RKO (cell line): ENCODE measurements at regions not wholly inside any gene's neighbourhood (a gene's known extent, or its start where the extent isn't known, plus 50 kb on each side); places are given as distances from the start of the nearest gene placed in this dataset.

ENCODE experiments used
- DNase-seq: peaks from one replicate; pipeline ENCODE4 v3.0.0-alpha.2; 2016; ENCODE audit warnings: low spot score

DNA sequence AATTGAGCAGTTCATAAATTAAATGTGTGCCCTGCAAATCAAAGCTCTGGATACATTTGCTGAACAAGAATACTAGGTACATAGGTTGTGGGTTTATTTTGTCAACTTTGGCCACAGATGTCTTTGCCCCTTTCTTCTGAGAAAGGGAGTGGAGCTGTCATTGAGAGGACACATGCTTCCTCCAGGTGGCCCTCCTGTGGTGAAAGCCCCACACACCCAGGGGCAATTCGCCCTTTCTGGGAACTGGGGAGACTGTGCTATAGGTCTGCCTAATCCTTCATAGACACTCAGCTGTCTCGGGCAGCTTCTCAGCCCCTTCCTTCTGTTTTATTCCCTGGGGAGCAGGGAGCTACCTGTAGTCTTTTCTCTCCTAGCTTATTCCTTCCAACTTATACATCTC lies 605.7 kb upstream of the DPP6 start:
- no peak for DNase-seq

DNA sequence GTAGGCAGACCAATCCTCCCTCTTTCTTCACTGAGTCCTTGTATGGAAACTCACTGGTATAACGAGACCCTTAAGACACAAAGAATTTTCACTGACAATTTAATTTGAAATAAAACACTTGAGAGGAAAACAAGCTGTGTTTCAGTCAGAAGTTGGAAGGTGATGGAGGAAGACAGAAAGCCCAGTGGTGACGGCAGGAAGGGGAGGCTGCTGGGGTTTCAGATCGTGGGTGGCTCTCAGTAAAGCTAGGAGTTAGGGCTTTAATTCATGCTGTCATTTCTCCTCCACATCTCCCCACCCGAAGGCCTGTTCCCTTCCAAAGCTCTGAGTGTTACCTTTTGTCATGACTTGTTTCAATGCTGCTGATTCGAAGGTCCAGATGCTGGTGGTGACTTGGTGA lies 605.2 kb upstream of the DPP6 start:
- DNase-seq = no peak

DNA sequence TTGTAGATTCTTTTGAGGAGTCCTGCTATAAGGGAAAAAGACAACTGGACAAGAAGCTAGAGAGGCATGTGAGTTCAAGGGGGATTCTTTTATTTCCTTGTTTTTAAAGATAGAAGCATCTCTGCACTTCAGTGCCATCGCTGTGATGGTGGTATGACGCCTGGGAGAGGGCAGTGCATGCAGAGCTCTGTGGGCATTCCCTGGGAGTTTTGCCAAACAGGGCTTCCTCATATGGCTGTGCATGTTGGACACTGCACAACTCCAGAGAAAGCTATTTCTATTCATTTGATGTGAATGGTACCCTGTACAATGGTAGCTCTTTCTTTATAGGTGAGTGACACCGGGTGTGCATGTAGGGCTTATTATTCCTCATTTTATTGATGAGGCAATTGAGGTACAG lies 599.5 kb upstream of the DPP6 start:
- no peak for DNase-seq

DNA sequence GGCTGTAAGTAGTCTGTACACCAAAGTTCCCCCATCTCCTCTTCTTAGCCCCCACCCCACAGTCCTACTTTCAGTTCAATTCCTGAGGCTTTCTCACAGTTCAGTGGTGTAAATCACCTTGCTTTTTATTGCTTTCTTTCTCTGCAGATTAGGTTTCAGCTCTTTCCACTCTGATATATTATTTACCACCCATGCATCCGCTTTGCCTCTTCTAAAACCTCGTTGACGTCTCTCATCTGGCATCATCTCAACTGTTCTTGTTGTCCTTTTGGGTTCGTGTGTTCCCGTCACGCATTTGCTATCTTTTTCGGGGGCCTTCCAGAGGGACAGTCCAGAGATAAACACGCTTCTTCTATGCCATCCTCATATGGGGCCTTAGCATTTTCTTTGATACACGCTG lies 597.9 kb upstream of the DPP6 start:
- no peak for DNase-seq

DNA sequence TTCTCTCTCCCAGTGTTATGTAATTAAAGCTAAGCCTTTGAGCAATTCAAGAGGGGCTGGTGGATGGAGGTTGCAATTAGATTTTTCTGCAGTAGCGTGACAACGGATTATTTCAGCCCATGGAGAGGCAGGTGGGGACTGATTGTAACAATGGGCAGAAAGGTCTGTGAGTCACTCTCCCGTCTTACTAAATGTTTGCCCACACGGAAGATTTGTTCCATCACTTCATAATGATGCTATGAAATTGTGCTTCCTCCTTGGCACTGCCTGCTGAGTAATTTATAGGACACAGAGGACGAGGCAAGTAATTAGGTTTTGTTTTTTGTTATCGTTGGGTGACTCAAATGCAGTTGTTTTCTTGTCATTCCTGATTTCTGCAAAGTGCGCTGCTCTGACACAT lies 594.5 kb upstream of the DPP6 start:
- DNase-seq = no peak

DNA sequence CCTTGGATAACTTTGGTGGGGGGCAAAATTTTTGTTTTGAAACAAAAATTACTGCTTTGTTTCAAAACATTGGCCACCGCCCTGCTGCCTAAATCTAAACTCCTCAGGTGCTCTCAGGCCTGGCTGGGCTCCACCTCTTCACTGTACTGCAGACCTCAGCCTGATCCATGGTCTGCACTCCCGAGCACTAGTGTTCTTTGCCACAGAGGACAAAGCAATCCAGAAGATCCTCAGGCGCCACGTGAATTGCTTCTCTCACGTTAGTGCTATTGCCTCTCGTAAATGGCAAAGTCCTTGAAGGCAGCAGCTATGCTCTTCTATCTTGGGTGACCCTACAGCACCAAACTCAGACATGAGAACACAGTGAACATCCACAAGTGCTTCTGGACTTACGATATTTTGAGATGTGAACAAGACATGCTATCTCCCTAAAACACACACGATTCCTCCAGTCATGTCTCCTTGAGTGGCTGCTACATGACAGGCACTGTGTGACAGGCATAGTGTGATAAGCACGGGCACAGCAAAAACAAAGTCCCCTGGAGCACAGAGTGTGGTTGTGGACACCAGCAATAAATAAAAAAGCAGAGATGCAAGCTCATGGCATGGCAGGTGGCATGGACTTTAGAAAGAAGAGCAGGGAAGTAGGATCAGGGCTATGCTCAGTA lies 582.1 kb upstream of the DPP6 start:
- no peak for DNase-seq

DNA sequence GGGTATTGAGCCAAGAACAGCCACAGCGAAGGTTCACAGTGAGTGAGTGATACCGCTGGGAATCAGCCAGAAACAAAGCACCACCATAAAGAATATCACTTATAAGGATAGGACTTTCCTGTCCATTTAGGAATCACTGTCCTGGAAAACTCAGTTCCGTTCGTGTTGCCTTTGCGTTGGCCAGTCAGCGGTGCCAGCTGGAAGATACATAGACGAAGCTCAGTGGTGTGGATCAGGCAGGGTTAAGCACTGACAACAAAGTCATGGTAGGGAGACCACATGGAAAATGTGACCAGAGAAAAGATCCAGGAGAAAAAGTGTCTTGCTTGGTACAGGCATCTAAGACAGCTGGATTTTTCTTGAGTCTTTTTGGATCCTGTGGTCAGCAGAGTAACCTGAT lies 579.7 kb upstream of the DPP6 start:
- no peak for DNase-seq

DNA sequence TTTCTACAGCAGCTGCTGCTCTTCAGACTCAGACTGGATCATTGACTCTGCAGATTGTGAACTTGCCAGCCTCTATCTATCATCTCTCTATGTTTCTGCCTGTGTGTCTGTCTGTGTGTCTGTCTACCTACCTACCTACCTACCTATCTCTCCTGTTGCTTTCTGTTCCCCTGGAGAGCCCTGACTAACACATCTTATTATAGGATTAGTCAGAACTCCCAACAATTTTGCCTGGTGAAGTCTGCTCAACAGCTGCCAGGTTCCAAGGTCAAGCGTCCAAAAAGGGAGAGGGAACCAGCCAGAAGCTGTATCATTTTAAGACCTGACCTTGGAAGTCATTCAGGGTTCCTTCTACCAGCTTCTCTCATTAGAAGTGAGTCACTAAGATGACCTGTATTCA lies 579.0 kb upstream of the DPP6 start:
- no peak for DNase-seq

DNA sequence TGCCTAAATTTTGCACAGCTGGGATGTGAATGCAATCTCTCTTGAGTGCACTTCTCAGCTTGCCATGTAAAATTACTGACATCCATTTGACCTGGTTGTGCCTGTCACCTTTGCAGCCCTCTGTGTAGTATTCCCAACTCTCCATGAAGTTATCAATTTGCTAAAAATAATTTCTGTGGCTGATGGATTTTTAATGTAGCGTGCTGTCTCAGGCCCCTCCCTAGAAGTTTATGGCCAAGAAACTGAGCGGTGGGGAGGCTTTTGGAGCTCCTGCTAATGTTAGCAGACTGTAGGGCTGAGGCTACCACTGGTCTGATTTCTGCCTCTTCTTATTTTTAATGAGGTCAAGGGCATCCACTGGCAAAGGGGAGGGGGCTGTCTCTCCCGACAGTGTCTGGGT lies 577.0 kb upstream of the DPP6 start:
- no peak for DNase-seq

DNA sequence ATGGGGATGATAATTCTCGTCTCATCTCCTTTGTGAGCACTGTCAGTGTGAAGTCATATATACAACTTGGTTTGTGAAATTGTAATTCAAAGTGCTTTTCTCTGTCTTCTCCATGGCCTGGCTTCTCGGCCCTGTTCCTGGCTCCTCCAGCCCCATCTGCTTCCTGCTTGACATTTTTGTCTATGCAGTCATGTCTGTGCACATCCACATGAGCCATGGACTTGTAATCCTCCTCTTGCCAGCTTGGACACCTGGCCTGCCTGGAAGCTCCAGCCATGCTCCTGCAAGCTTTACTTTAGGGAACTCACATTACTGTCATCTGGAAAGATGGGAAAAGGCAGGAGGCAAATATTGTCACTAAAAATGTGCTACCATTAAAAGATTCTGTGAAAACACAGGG lies 576.0 kb upstream of the DPP6 start:
- DNase-seq = no peak

DNA sequence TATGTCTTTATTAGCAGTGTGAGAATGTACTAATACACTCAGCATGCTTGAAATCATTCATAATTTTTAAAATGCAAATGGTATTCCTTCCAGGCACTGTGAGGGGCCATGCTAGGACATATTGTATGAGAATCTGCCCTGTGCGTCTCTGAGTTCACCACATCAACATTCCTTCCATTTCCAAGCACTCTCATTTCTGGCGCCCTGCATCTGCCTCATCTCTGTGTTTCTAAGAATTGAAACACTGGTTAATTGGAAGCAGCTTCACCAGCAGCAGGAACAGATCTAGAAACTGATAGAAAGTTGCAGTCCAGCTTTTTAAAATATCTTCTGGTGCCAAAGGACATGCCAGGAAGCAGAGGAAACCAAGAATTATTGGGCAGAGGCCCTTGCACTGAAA lies 555.9 kb upstream of the DPP6 start:
- no peak for DNase-seq

DNA sequence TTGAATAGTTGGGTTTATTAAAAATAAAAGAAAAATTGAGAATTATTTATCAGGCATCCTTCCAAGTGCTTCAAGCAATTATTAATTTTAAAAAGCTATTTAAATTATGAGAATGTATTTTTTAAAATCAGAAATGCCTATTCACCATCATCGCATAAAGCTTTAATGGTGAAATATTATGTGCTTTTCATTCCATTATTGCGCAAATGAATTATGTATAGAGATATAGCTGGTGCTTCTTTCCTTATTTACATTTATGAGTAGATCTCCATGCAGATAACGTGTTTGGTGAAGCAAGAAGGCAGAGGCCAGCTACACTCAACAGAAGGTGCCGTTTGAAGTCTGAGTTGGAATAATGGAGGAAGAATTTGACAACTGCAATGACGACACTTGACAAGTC lies 549.1 kb upstream of the DPP6 start:
- no peak for DNase-seq

DNA sequence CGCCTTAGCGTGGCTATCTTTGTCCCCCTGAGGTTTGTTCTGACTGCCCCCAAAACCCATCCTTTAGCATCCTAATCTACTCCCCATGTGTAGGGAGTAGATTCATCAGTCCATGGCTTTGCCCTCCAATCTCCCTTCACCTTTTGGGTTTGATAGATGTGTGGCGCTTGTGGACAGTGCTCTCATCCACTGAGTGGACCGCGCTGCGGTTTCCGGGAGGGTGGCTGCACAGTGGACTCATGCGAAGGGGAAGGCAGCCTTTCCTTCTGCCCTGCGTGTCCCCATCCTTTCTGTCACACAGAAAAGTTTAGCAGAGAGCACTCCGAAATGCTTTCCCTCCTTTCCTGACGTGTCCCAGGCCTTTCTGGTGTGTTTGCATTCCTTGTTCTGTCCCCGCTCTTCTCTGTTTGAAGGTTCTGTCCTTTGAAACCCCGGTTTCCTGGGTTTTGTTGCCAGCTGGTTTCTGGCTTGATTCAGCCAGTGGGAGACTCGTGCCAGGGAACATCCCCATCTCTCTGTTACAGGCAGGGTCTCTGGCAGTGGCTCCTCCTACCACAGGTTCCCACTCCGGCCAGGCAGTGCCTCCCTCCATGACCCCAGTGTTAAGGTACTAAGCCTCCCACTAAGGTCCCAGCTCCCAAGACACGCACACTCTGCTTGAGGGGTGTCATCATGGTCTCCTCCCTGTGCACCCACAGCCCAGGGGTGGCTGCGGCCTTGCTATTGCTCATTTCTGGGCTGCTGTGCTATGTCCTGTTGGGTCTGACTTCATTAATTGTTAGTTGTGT lies 547.7 kb upstream of the DPP6 start:
- DNase-seq = no peak

DNA sequence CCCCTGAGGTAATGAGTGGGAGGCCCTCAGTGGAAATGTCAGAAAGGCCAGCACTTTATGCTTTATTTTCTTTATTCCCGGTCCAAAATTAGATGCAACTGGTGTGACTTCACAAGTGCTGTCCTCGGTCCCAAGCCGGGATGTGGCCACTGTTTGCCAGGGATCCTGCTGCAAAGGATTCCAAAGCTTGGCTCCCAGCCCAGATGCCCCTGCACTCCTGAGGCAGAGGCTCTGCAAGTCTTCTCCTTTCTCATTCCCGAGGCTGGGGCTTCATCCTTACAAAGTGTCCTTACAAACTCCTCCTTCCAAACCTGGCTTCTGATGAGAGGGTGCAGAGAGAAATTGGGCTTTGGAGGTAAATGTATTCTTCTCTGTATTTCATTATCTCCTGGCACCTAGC lies 544.3 kb upstream of the DPP6 start:
- DNase-seq = no peak

DNA sequence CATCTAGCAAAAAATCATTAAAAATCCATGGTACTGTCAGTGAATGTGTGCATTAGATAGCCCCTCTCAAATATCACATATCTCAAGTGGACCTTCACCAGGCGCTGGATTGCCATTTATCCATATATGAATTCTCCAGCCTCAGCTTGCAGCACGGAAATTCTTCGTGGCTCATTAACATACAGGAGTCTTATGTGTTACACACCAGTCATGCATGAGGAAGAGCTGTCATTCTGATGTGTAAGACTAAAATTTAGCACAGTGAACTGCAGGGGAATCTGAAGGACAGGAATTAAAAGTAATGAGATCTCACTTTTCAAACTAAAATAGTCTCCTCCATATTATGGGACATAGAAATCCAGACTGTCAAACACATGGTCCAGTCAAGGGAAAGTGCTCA lies 542.4 kb upstream of the DPP6 start:
- DNase-seq = peak; percentile 16

DNA sequence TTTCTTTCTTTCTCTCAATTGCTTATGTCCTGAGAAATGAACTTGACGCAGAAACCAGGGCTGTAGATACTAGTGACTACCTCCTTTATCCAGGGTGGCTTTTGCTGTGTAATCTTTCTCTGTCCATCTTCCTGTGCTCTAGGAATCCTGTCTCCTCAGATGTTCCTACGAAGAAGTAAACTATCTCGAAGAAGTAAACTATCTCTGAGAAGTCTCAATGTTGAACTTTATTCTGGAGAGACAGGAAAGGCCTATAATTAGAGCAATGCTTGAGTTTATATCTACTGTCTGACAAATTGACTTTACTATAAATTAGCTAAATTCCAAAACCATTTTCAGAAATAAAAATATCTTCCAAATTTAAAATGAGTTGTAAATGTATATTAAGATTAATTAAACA lies 541.5 kb upstream of the DPP6 start:
- DNase-seq = no peak

DNA sequence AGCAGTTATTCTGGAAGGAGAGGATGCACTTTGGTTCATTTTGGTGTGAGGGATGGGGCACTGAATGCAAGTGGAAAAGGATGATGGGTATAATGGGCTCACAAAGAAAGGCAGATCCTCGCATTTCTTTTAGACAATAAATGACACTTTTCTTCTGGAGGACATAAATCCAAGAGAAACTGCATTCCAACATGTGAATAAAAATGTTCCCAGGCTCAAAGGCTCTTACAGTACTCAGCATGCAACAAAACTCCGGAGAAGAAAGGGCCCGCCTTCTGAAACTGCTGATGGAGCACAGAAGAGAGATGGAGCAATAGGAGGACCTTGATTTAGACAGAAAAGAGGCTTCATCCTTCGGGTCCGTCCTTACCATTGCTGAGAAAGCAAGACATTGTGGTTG lies 538.2 kb upstream of the DPP6 start:
- no peak for DNase-seq

DNA sequence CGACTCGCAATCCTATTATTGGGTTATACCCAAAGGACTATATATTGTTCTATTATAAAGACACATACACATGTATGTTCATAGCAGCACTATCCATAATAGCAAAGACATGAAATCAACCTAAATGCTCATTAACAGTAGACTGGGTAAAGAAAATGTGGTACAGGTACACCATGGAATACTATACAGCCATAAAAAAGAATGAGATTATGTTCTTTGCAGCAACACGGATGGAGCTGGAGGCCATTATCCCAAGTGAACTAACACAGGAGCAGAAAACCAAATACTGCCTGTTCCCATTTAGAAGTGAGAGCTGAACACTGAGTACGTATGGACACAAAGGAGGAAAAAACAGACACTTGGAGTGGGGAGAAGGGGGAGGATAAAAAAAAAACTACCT lies 536.8 kb upstream of the DPP6 start:
- DNase-seq = no peak

DNA sequence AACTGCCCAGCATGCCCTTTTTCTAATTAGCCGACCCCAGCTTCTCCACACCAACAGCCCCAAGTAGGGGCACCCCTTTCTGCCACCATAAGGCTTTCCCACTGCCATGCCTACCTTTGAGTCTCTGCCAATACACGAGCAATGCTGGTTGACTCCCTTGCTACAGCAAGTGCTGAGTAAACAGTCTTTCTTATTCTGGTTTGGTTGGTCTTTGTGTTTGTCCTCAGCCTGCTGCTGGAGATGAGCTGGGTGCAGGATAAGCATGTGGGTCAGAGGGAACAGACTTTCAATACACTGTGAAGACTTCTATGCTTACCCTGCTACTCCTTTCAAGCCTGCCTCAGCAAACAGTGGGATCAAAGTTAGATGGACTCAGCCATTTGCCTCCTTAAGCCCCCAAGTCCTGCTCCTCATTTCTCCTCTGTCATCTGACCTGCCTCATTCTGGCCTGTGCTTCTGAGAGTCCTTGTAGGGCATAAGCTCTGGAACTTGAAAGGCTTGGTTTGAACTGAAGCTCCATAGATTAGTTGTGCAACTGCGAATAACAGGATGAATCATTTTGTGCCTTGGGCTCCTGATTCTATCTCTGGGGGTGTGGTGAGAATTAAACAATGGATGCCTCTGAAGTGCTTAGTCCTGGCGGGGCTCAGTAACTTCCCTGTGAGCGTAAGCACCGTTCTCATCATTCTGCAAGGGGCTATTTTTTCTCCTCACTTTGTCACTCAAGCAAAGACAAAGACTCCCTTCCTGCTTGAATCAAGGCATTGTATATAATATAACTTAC lies 533.8 kb upstream of the DPP6 start:
- DNase-seq = no peak

DNA sequence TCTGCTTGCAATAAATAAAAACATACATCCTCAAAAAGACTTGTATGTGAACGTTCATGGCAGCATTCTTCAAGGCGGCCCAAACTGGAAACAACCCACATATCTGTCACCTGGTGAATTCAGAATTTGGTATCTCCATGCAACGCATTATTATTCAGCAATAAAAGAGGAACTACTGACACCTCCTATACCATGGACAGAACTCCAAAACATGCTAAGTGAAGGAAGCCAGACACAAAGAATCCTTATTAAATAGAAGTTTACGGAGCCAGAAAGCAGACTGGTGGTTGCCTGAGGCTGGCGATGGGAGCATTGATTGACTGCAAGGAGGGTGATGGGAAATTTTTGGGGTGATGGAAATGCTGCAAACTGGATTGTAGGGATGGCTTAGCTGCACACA lies 530.8 kb upstream of the DPP6 start:
- DNase-seq = no peak

DNA sequence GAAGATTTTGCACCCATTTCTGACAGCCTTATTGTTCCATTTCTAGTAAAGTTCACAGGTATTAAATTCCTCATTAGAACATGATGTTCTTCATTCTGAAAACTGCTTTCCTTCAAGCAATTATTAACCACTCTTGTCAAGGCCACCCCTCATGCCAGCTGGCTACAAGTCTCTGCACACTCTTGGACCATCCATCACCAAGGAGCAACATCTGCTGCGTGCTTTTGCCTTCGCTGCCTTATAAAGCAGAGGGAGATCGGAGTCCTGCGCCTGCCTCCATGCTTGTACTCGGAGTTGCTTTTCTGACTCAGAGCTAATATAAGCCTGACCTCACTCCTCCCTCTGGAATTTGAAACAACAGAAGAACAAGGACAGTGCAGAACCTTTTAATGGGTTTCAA lies 529.9 kb upstream of the DPP6 start:
- no peak for DNase-seq

DNA sequence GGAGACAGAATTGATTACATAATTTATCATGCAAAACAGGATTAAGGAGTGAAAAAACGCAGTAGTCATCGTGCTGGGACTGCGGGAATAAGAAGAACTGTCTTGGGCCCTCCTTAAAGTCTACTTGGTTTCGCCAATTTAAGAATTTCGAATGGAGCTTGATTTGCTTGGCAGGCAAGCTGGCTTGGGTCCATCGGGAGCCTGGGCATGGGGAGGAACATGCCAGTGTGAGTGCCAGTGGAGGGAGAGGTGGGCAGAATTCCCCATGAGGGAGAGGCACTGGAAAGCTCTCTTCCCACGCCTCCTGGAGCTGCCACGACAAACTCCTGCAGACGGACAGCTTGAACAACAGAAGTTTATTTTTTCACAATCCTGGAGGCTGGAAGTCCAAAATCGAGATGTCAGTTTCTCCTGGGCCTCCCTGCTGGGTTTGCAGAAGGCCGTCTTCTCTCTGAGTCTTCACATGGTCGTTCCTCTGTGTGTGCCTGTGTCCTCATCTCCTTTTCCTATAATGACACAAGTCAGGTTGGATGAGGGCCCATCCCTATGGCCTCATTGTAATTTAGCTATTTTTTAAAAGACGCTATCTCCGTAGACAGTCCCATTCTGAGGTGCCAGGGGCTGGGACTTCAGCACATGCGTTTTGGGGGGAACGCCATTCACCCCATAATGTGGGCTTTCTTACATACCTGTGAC lies 528.7 kb upstream of the DPP6 start:
- no peak for DNase-seq
